GM23248 (cell line): ENCODE measurements at regions not wholly inside any gene's neighbourhood (a gene's known extent, or its start where the extent isn't known, plus 50 kb on each side); places are given as distances from the start of the nearest gene placed in this dataset.

Experiments used
- DNase-seq: peaks from one replicate; pipeline ENCODE4 v3.0.0-alpha.2; 2015
- H2AFZ ChIP-seq: fragments of 200-600 bp; sonication (generic); 2 replicates; pipeline ENCODE4 v1.6.1; 2016; ENCODE audit warnings: antibody characterized with exemption
- H3F3A ChIP-seq: fragments of 200-600 bp; sonication (generic); 2 replicates; pipeline ENCODE4 v1.6.1; 2016; ENCODE audit warnings: mild to moderate bottlenecking, antibody characterized with exemption, mixed run types; ENCODE audit not compliant: insufficient read depth
- H3K27ac ChIP-seq: fragments of 200-600 bp; sonication (generic); 2 replicates; pipeline ENCODE4 v1.5.1; 2016; ENCODE audit warnings: mild to moderate bottlenecking
- H3K27me3 ChIP-seq: fragments of 200-600 bp; sonication (generic); replicated peaks from 2 replicates; pipeline ENCODE4 v1.6.1; 2016; ENCODE audit warnings: mild to moderate bottlenecking; ENCODE audit not compliant: insufficient read depth
- H3K36me3 ChIP-seq: fragments of 200-600 bp; sonication (generic); 2 replicates; pipeline ENCODE4 v1.6.1; 2016; ENCODE audit warnings: low read depth, mild to moderate bottlenecking
- H3K4me1 ChIP-seq: fragments of 200-600 bp; sonication (generic); 2 replicates; pipeline ENCODE4 v1.6.1; 2016; ENCODE audit warnings: mild to moderate bottlenecking; ENCODE audit not compliant: insufficient read depth
- H3K4me2 ChIP-seq: fragments of 200-600 bp; sonication (generic); one replicate; pipeline ENCODE4 v1.6.1; 2016; ENCODE audit warnings: mild to moderate bottlenecking; ENCODE audit not compliant: unreplicated experiment
- H3K4me3 ChIP-seq: fragments of 200-600 bp; sonication (generic); 2 replicates; pipeline ENCODE4 v1.5.1; 2016; ENCODE audit warnings: mild to moderate bottlenecking
- H3K79me2 ChIP-seq: fragments of 200-600 bp; sonication (generic); 2 replicates; pipeline ENCODE4 v1.6.1; 2016; ENCODE audit warnings: mild to moderate bottlenecking; ENCODE audit not compliant: insufficient read depth
- H3K9ac ChIP-seq: fragments of 200-600 bp; sonication (generic); 2 replicates; pipeline ENCODE4 v1.6.1; 2016; ENCODE audit warnings: mild to moderate bottlenecking
- H3K9me2 ChIP-seq: fragments of 200-600 bp; sonication (generic); 2 replicates; pipeline ENCODE4 v1.6.1; 2016; ENCODE audit warnings: mixed run types, mild to moderate bottlenecking, moderate library complexity; ENCODE audit not compliant: insufficient read depth
- H3K9me3 ChIP-seq: fragments of 200-600 bp; sonication (generic); one replicate; pipeline ENCODE4 v1.6.1; 2017; ENCODE audit warnings: low read depth
- H4K20me1 ChIP-seq: fragments of 200-600 bp; sonication (generic); 2 replicates; pipeline ENCODE4 v1.6.0; 2016; ENCODE audit not compliant: insufficient read depth
- EZH2 ChIP-seq: fragments of 200-600 bp; sonication (generic); IDR thresholded peaks from 2 replicates; pipeline ENCODE4 v1.6.1; 2018; ENCODE audit warnings: antibody characterized with exemption, mild to moderate bottlenecking; ENCODE audit not compliant: insufficient read depth, poor library complexity, severe bottlenecking
- EZH2phosphoT487 ChIP-seq: fragments of 200-600 bp; sonication (generic); IDR thresholded peaks from 2 replicates; pipeline ENCODE4 v1.6.1; 2018; ENCODE audit warnings: antibody characterized with exemption, moderate library complexity, mild to moderate bottlenecking, low read depth; ENCODE audit not compliant: insufficient read depth
- WGBS, 2 experiments: methylation state at CpG; one replicate each; pipeline ENCODE4 v1.1.6; 2015 to 2017; ENCODE audit warnings: low lambda C conversion rate in 2 of 2, low coverage in 1 of 2; ENCODE audit errors: missing lambda C conversion rate in 2 of 2; 5-methylcytosine and 5-hydroxymethylcytosine counted together
- in situ Hi-C: fragments of 300-500 bp; cut with MboI; formaldehyde crosslinking; loops from 2 replicates; pipeline ENCODE4 v1.15.0; 2020

DNA sequence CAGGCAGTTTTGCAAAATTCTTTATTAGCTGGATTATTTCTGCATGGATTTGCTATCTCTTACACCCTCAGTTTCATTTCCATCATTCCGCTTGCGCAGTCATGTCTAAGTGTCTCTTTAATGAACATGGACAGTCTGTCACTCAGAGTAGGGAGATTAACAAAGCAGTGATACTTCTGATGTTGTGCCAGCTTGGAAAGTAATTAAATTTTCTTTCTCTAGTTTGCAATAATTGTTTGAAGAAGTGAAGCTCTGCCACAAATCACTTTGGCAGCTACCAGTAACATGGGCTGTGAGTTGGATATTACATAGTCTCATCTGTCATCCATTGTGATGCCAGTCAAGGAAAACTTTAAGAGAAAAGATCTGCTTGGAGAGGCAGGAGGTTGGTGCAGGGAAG is 324.8 kb upstream of the NWD2 start:
- DNase-seq: no peak
- Histone ChIP-seq H2AFZ (no peak overlapping the region), H3K4me2 (no peak overlapping the region), H3K9ac (no peak overlapping the region), H3K4me1 (no peaks in the 10 kb centered on the region), H3K79me2 (no peaks in the 10 kb centered on the region), H3K27me3 (no peaks in the 10 kb centered on the region), H3F3A (no peaks in the 10 kb centered on the region), H4K20me1 (no peaks in the 10 kb centered on the region), H3K9me3 (no peaks in the 10 kb centered on the region), H3K27ac (no peak overlapping the region), H3K4me3 (no peak overlapping the region), H3K36me3 (no peaks in the 10 kb centered on the region), H3K9me2 (no peaks in the 10 kb centered on the region)
- 73 to 87% methylated on average over 2 of the region's 2 CpGs for WGBS, 2 experiments
- in situ Hi-C loops: loop anchor here (25.0 kb wide), 1 partner anchor 93 kb away; no protein-coding TSS in a partner anchor
- TF ChIP-seq EZH2phosphoT487 (no peak), EZH2 (no peak)

DNA sequence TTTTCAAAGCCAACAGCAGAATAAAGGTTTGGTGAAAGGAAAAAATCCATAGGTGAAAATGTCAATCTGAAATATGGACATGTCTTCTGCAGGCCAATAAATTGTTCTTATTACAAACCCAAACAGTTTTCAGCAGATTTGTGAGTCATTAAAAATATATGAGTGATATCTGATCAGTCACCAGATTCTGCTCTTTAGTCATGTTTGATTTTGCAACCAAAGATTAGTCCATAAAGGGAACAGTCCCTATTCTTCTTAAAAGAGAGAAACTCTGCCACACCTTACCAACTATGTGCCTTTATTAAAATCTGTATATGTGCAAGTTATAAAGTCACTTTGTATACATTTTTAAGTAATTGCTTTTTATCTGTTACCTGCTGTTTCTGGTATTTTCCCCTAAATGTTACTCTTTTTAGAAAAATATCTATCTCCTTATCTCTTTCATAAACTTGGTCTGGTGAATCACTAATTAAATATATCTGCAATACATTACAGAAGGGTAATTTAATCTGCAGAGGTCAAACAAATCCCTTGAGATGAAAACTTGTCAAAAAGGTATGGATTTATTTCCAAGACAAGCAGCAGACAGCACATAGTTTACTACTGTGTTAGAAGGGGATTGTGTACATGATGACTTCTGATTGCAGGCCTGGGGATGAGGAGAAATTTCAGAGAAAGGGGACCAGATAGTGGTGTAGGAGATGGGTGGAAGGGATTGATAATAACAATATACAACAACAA is 322.9 kb upstream of the NWD2 start:
- Histone ChIP-seq H3K9me3 (no peaks in the 10 kb centered on the region), H3K4me1 (no peaks in the 10 kb centered on the region), H3K4me3 (no peak overlapping the region), H3K9ac (no peak overlapping the region), H3K79me2 (no peaks in the 10 kb centered on the region), H3K4me2 (no peak overlapping the region), H3K36me3 (no peaks in the 10 kb centered on the region), H3K9me2 (no peaks in the 10 kb centered on the region), H3K27me3 (no peaks in the 10 kb centered on the region), H2AFZ (no peak overlapping the region), H4K20me1 (no peaks in the 10 kb centered on the region), H3K27ac (no peak overlapping the region), H3F3A (no peaks in the 10 kb centered on the region)
- TF ChIP-seq EZH2phosphoT487 (no peak), EZH2 (no peak)
- in situ Hi-C loops: loop anchor here (25.0 kb wide), 1 partner anchor 91 kb away; no protein-coding TSS in a partner anchor
- no peak for DNase-seq

DNA sequence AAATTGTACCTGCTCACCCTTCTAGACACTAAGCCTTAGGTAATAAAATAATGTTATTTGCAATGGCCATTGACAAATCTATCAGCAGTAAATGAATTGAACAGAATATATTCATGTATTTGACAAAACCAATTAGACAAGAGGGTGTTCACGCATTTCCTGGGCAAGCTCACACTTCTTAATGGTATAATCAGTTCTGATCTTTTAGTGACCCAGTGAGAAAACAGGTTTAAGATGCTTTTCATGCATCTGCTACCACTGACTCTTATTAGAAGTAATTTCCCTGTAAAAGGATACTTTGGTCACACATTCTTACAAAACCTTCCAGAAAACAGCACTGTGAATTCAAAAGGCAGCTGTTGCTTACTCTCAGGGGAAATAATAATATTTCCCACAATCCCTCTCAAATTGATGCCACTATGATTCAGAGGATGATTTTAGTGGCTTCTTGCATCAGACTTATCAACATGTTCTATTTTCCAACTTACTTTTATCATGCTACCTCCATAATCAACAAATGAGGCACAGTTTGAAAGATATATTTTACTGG is 313.9 kb upstream of the NWD2 start:
- H3K4me1 ChIP-seq: no peaks in the 10 kb centered on the region
- H4K20me1 ChIP-seq: no peaks in the 10 kb centered on the region
- H3K79me2 ChIP-seq: no peaks in the 10 kb centered on the region
- no peak overlapping the region for H3K9ac ChIP-seq
- DNase-seq: no peak
- H3K4me2 ChIP-seq: no peak overlapping the region
- TF ChIP-seq EZH2phosphoT487 (no peak), EZH2 (no peak)
- no peak overlapping the region for H2AFZ ChIP-seq
- H3K4me3 ChIP-seq: no peak overlapping the region
- H3K27ac ChIP-seq: no peak overlapping the region
- no peaks in the 10 kb centered on the region for H3K27me3 ChIP-seq
- H3F3A ChIP-seq: no peaks in the 10 kb centered on the region
- H3K9me2 ChIP-seq: no peaks in the 10 kb centered on the region
- in situ Hi-C loops: no loop called here
- no peaks in the 10 kb centered on the region for H3K36me3 ChIP-seq
- 5 to 6% methylated on average over 1 of the region's 1 CpG for WGBS, 2 experiments
- H3K9me3 ChIP-seq: peaks cover 6% of the 10 kb centered on the region

DNA sequence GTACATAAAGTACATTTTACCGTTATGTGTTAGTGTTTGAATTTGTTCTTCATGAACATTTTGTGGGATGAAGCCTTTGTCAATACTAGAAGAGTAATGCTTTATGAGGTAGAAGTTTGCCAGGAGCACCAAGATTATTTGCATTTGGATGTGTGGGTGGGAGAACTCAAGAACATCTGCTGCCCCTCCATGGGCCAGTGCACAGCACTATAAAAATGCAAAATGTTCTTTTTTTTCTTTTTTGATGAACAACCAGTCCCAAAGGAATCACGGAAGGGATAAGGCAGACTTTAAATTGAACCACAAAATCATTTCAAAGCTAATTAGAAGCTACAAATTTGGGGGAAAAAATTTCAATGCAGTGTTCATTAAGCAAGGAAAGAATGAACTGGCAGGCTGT is 300.3 kb upstream of the NWD2 start:
- H3F3A ChIP-seq: no peaks in the 10 kb centered on the region
- no peak overlapping the region for H3K27ac ChIP-seq
- TF ChIP-seq EZH2: no peak
- DNase-seq: no peak
- WGBS, 2 experiments: 18 to 20% methylated on average over 2 of the region's 2 CpGs
- in situ Hi-C loops: no loop called here
- no peaks in the 10 kb centered on the region for H3K9me2 ChIP-seq
- no peaks in the 10 kb centered on the region for H3K79me2 ChIP-seq
- H2AFZ ChIP-seq: no peak overlapping the region
- no peaks in the 10 kb centered on the region for H4K20me1 ChIP-seq
- H3K27me3 ChIP-seq: no peaks in the 10 kb centered on the region
- no peak overlapping the region for H3K4me2 ChIP-seq
- no peaks in the 10 kb centered on the region for H3K9me3 ChIP-seq
- H3K4me1 ChIP-seq: no peaks in the 10 kb centered on the region
- no peak overlapping the region for H3K4me3 ChIP-seq
- no peaks in the 10 kb centered on the region for H3K36me3 ChIP-seq
- no peak overlapping the region for H3K9ac ChIP-seq
